ENCODE measurements at regions not wholly inside any gene's neighbourhood (a gene's known extent, or its start where the extent isn't known, plus 50 kb on each side); places are given as distances from the start of the nearest gene placed in this dataset.

- Histone ChIP-seq H3K4me1 (ENCODE audit: control insufficient read depth, extremely low read depth, insufficient read depth, low read length) (no peaks in the 10 kb centered on the region), H3K27ac (ENCODE audit: insufficient read depth, low read length) (no peak overlapping the region), H3K4me3 (replicated peaks in 1 of 4; ENCODE audit: control extremely low read depth in 1 of 4, insufficient read depth in 1 of 4, low read depth in 3 of 4, low read length in 4 of 4) (no peak overlapping the region), H4K20me1 (ENCODE audit: control insufficient read depth, extremely low read depth, insufficient read depth, low read length) (no peaks in the 10 kb centered on the region), H3K9ac (ENCODE audit: insufficient read depth, low read length) (no peak overlapping the region), H2AFZ (ENCODE audit: low read length) (no peak overlapping the region), H3K4me2 (ENCODE audit: extremely low read depth, insufficient read depth, low read length) (no peak overlapping the region), H3K36me3 (ENCODE audit: control insufficient read depth, insufficient read depth, low read length) (no peaks in the 10 kb centered on the region), H3K9me3 (ENCODE audit: control insufficient read depth, insufficient read depth, low read depth, low read length) (no peaks in the 10 kb centered on the region), H3K79me2 (ENCODE audit: control insufficient read depth, insufficient read depth, low read length) (no peaks in the 10 kb centered on the region), H3K27me3 (ENCODE audit: control insufficient read depth, insufficient read depth, low read length) (peaks cover 2% of the 10 kb centered on the region)
- DNase-seq (ENCODE audit: low read depth in 2 of 2) = no peak
- no peak for TF ChIP-seq CTCF (conservative IDR thresholded peaks at IDR 0.05 in 1 of 2, IDR thresholded peaks at IDR 0.05 in 1 of 2; ENCODE audit: low read depth in 1 of 2, low read length in 2 of 2)
- no peak for TF ChIP-seq EZH2 (IDR thresholded peaks at IDR 0.05; ENCODE audit: low read length, missing control alignments)
Measured at GRCh38 chr15:60183366-60183765, 179.3 kb downstream of the FOXB1 start.

GRCh38 chr15:60184579-60184978, 180.5 kb downstream of the FOXB1 start:
- H3K9me3 ChIP-seq (ENCODE audit: control insufficient read depth, insufficient read depth, low read depth, low read length) = no peaks in the 10 kb centered on the region
- DNase-seq (ENCODE audit: low read depth in 2 of 2) = peak in 1 of 2 donors; percentile 50
- TF ChIP-seq CTCF (conservative IDR thresholded peaks at IDR 0.05 in 1 of 2, IDR thresholded peaks at IDR 0.05 in 1 of 2; ENCODE audit: low read depth in 1 of 2, low read length in 2 of 2) (no peak), EZH2 (IDR thresholded peaks at IDR 0.05; ENCODE audit: low read length, missing control alignments) (no peak)
- H3K4me1 ChIP-seq (ENCODE audit: control insufficient read depth, extremely low read depth, insufficient read depth, low read length) = no peaks in the 10 kb centered on the region
- H2AFZ ChIP-seq (ENCODE audit: low read length) = no peak overlapping the region
- H3K9ac ChIP-seq (ENCODE audit: insufficient read depth, low read length) = no peak overlapping the region
- H3K36me3 ChIP-seq (ENCODE audit: control insufficient read depth, insufficient read depth, low read length) = no peaks in the 10 kb centered on the region
- H3K27me3 ChIP-seq (ENCODE audit: control insufficient read depth, insufficient read depth, low read length) = peaks cover 2% of the 10 kb centered on the region
- H3K4me3 ChIP-seq (replicated peaks in 1 of 4; ENCODE audit: control extremely low read depth in 1 of 4, insufficient read depth in 1 of 4, low read depth in 3 of 4, low read length in 4 of 4) = no peak overlapping the region
- H3K27ac ChIP-seq (ENCODE audit: insufficient read depth, low read length) = no peak overlapping the region
- H4K20me1 ChIP-seq (ENCODE audit: control insufficient read depth, extremely low read depth, insufficient read depth, low read length) = no peaks in the 10 kb centered on the region
- no peak overlapping the region for H3K4me2 ChIP-seq (ENCODE audit: extremely low read depth, insufficient read depth, low read length)
- H3K79me2 ChIP-seq (ENCODE audit: control insufficient read depth, insufficient read depth, low read length) = no peaks in the 10 kb centered on the region

DNA sequence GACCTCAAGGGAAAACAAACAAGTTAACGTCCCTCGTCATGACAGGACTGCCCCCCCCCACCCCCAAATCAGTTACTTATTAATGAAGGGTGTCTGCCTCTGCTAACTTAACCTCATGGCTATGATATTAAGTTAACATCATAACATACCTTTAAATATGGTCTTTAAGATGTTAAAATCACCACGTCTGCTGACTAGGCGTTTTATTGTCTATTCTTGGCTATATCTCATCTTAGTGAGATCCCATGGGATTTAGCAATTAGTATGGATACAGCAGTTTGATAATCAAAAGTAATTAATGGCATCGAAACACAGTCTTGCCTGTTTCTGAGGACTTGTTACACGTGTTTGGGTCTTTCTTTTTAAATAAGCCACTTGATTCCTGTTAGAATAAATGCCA, 186.9 kb downstream of the FOXB1 start:
- DNase-seq (ENCODE audit: low read depth in 2 of 2) = no peak
- no peaks in the 10 kb centered on the region for H3K36me3 ChIP-seq (ENCODE audit: control insufficient read depth, insufficient read depth, low read length)
- H3K9me3 ChIP-seq (ENCODE audit: control insufficient read depth, insufficient read depth, low read depth, low read length) = no peaks in the 10 kb centered on the region
- no peak overlapping the region for H2AFZ ChIP-seq (ENCODE audit: low read length)
- no peak overlapping the region for H3K4me2 ChIP-seq (ENCODE audit: extremely low read depth, insufficient read depth, low read length)
- no peaks in the 10 kb centered on the region for H4K20me1 ChIP-seq (ENCODE audit: control insufficient read depth, extremely low read depth, insufficient read depth, low read length)
- H3K79me2 ChIP-seq (ENCODE audit: control insufficient read depth, insufficient read depth, low read length) = no peaks in the 10 kb centered on the region
- no peaks in the 10 kb centered on the region for H3K4me1 ChIP-seq (ENCODE audit: control insufficient read depth, extremely low read depth, insufficient read depth, low read length)
- no peak overlapping the region for H3K9ac ChIP-seq (ENCODE audit: insufficient read depth, low read length)
- TF ChIP-seq CTCF (conservative IDR thresholded peaks at IDR 0.05 in 1 of 2, IDR thresholded peaks at IDR 0.05 in 1 of 2; ENCODE audit: low read depth in 1 of 2, low read length in 2 of 2) (no peak), EZH2 (IDR thresholded peaks at IDR 0.05; ENCODE audit: low read length, missing control alignments) (no peak)
- no peak overlapping the region for H3K4me3 ChIP-seq (replicated peaks in 1 of 4; ENCODE audit: control extremely low read depth in 1 of 4, insufficient read depth in 1 of 4, low read depth in 3 of 4, low read length in 4 of 4)
- peaks cover 2% of the 10 kb centered on the region for H3K27me3 ChIP-seq (ENCODE audit: control insufficient read depth, insufficient read depth, low read length)
- no peak overlapping the region for H3K27ac ChIP-seq (ENCODE audit: insufficient read depth, low read length)

Measured in fibroblast of lung (primary cell).